PC-3 (cell line): ENCODE measurements at regions not wholly inside any gene's neighbourhood (a gene's known extent, or its start where the extent isn't known, plus 50 kb on each side); places are given as distances from the start of the nearest gene placed in this dataset.
"Not testable (repeated sequence)": the region's sequence is repeated elsewhere in the genome, so short reads cannot be mapped to it uniquely, and the experiment has no call there.

Experiments used
- CTCF ChIP-seq: fragments of 300-600 bp; sonication (generic); conservative IDR thresholded peaks from 2 replicates; pipeline ENCODE4 v1.5.1; 2017; ENCODE audit warnings: antibody characterized with exemption, low read depth, mild to moderate bottlenecking, low read length
- EZH2 ChIP-seq: fragments of 300-600 bp; sonication (generic); IDR thresholded peaks from one replicate; pipeline ENCODE4 v1.6.1; 2017; ENCODE audit warnings: antibody characterized with exemption, mild to moderate bottlenecking, low read length; ENCODE audit not compliant: unreplicated experiment

GRCh38 chr5:85002026-85002425 is 617.3 kb upstream of the EDIL3 start:
- TF ChIP-seq CTCF, EZH2: not testable (repeated sequence)
